ENCODE measurements at regions not wholly inside any gene's neighbourhood (a gene's known extent, or its start where the extent isn't known, plus 50 kb on each side); places are given as distances from the start of the nearest gene placed in this dataset.

GRCh38 chr2:66317268-66317890, 117.5 kb upstream of the MEIS1 start:
- H3K4me1 ChIP-seq (ENCODE audit: low read length) = no peaks in the 10 kb centered on the region
- no peaks in the 10 kb centered on the region for H3F3A ChIP-seq (ENCODE audit: insufficient read depth, low read length)
- no peaks in the 10 kb centered on the region for H4K20me1 ChIP-seq (ENCODE audit: insufficient read depth, low read length)
- H3K27me3 ChIP-seq (replicated peaks; ENCODE audit: insufficient read depth, low read length) = no peaks in the 10 kb centered on the region
- H3K79me2 ChIP-seq (ENCODE audit: low read length) = no peaks in the 10 kb centered on the region
- no peak for TF ChIP-seq CTCF (IDR thresholded peaks at IDR 0.05; ENCODE audit: low read length)
- no peak overlapping the region for H3K9ac ChIP-seq (ENCODE audit: low read length)
- no peak overlapping the region for H3K27ac ChIP-seq (ENCODE audit: low read length)
- no peaks in the 10 kb centered on the region for H3K9me2 ChIP-seq (replicated peaks; ENCODE audit: insufficient read depth, low read length)
- no peak for DNase-seq
- no peaks in the 10 kb centered on the region for H3K36me3 ChIP-seq (replicated peaks; ENCODE audit: insufficient read depth, low read length)
- H2AFZ ChIP-seq (ENCODE audit: low read length) = no peak overlapping the region
- H3K4me2 ChIP-seq (ENCODE audit: low read depth, low read length) = no peak overlapping the region
- H3K4me3 ChIP-seq (ENCODE audit: low read length) = no peak overlapping the region
- no peaks in the 10 kb centered on the region for H3K9me3 ChIP-seq (replicated peaks; ENCODE audit: insufficient read depth, low read length)

DNA sequence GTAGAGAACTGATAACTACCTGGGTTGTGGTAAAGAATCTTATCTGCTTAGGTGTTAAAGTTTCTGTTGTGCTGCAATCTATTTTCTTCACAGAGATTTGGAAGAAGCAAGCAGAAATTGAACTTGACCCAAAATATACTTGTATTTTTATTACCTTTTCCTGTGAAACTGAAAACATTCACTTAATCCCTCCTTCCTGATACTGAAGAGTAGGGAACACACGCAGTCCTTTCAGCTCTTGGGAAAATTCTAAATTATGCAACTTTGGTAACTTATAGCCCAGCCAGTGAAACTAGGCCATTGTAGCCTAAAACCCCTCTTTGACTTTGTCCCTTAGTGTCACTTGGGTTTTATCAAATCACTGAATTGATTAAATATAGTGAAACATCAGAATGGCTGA, 128.4 kb upstream of the MEIS1 start:
- H3K4me2 ChIP-seq (ENCODE audit: low read depth, low read length) = no peak overlapping the region; the same call in 1 of the 2 replicates
- H4K20me1 ChIP-seq (ENCODE audit: insufficient read depth, low read length) = no peaks in the 10 kb centered on the region
- no peaks in the 10 kb centered on the region for H3K9me2 ChIP-seq (replicated peaks; ENCODE audit: insufficient read depth, low read length)
- H3K4me3 ChIP-seq (ENCODE audit: low read length) = no peak overlapping the region
- no peaks in the 10 kb centered on the region for H3K27me3 ChIP-seq (replicated peaks; ENCODE audit: insufficient read depth, low read length)
- no peaks in the 10 kb centered on the region for H3F3A ChIP-seq (ENCODE audit: insufficient read depth, low read length)
- DNase-seq = no peak
- TF ChIP-seq EZH2 (optimal IDR thresholded peaks at IDR 0.05; ENCODE audit: low read depth, low read length) (no peak), EZH2phosphoT487 (IDR thresholded peaks at IDR 0.05; ENCODE audit: low read length) (no peak), CTCF (IDR thresholded peaks at IDR 0.05; ENCODE audit: low read length) (no peak)
- no peaks in the 10 kb centered on the region for H3K36me3 ChIP-seq (replicated peaks; ENCODE audit: insufficient read depth, low read length)
- H3K9ac ChIP-seq (ENCODE audit: low read length) = no peak overlapping the region
- no peaks in the 10 kb centered on the region for H3K9me3 ChIP-seq (replicated peaks; ENCODE audit: insufficient read depth, low read length)
- peaks cover 23% of the 10 kb centered on the region; the same call in 1 of the 2 replicates for H3K4me1 ChIP-seq (ENCODE audit: low read length)
- no peak overlapping the region for H2AFZ ChIP-seq (ENCODE audit: low read length)
- no peak overlapping the region for H3K27ac ChIP-seq (ENCODE audit: low read length)
- no peaks in the 10 kb centered on the region for H3K79me2 ChIP-seq (ENCODE audit: low read length)

GRCh38 chr2:66305718-66306117, 129.2 kb upstream of the MEIS1 start:
- H3K4me1 ChIP-seq (ENCODE audit: low read length) = peaks cover 23% of the 10 kb centered on the region; the same call in 1 of the 2 replicates
- no peak overlapping the region for H3K9ac ChIP-seq (ENCODE audit: low read length)
- H3K36me3 ChIP-seq (replicated peaks; ENCODE audit: insufficient read depth, low read length) = no peaks in the 10 kb centered on the region
- no peak overlapping the region for H3K4me3 ChIP-seq (ENCODE audit: low read length)
- H3F3A ChIP-seq (ENCODE audit: insufficient read depth, low read length) = no peaks in the 10 kb centered on the region
- no peaks in the 10 kb centered on the region for H3K79me2 ChIP-seq (ENCODE audit: low read length)
- no peak overlapping the region for H3K4me2 ChIP-seq (ENCODE audit: low read depth, low read length)
- no peak overlapping the region for H3K27ac ChIP-seq (ENCODE audit: low read length)
- H3K9me3 ChIP-seq (replicated peaks; ENCODE audit: insufficient read depth, low read length) = no peaks in the 10 kb centered on the region
- no peak for DNase-seq
- TF ChIP-seq EZH2phosphoT487 (IDR thresholded peaks at IDR 0.05; ENCODE audit: low read length) = no peak
- no peak for TF ChIP-seq EZH2 (optimal IDR thresholded peaks at IDR 0.05; ENCODE audit: low read depth, low read length)
- TF ChIP-seq CTCF (IDR thresholded peaks at IDR 0.05; ENCODE audit: low read length) = no peak
- no peaks in the 10 kb centered on the region for H3K27me3 ChIP-seq (replicated peaks; ENCODE audit: insufficient read depth, low read length)
- no peak overlapping the region for H2AFZ ChIP-seq (ENCODE audit: low read length)
- no peaks in the 10 kb centered on the region for H3K9me2 ChIP-seq (replicated peaks; ENCODE audit: insufficient read depth, low read length)
- no peaks in the 10 kb centered on the region for H4K20me1 ChIP-seq (ENCODE audit: insufficient read depth, low read length)
